ENCODE measurements at regions not wholly inside any gene's neighbourhood (a gene's known extent, or its start where the extent isn't known, plus 50 kb on each side); places are given as distances from the start of the nearest gene placed in this dataset.
A peak's percentile ranks its signal among the peaks of the same experiment; 100 is the strongest.
"Not testable (repeated sequence)": the region's sequence is repeated elsewhere in the genome, so short reads cannot be mapped to it uniquely, and the experiment has no call there.

DNA sequence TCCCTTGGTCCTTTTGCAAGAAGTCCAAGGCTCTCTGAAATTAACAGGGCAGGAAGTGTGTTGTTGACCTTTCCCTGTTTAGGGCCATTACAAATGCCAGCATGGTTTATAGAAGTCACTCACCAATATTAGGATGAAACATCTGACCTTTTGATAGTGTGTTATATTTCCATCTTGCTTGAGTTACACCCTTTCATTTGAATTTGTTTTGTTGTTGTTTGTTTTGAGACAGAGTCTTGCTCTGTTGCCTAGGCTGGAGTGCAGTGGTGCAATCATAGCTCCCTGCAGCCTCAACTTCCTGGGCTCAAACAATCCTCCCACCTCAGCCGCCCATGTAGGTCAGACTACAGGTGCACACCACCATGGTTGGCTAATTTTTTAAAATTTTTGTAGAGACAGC lies 241.1 kb upstream of the USP9Y start:
- no peak for DNase-seq

- DNase-seq, result no peak
Measured at GRCh38 chrY:12464155-12464554, 236.9 kb upstream of the USP9Y start.

GRCh38 chrY:12465706-12466105 lies 235.3 kb upstream of the USP9Y start:
- DNase-seq, result no peak

GRCh38 chrY:12469081-12469480 lies 231.9 kb upstream of the USP9Y start:
- DNase-seq, result no peak

GRCh38 chrY:12474472-12474871 lies 226.6 kb upstream of the USP9Y start:
- DNase-seq, result no peak

DNA sequence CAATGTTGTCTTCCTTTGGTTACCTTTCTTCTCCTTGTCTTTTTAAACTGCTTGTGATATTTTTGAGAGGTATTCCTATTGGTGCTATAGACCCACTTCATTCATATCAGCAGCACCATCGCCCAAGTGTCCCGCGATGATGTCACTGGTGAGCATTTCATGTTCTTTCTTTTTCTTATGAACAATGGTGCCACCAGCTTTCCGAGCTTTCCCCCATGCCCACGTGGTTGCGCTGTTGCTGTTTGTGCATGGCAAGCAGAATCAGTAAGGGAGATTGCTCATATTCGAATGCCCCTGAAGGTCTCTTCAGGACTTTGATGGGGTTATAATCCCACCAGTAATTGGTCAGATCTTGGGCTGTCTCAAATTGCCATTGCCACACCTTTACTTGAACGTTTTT lies 221.6 kb upstream of the USP9Y start:
- DNase-seq, result peak; percentile 53

- no peak for DNase-seq
Measured at GRCh38 chrY:12483394-12483793, 217.6 kb upstream of the USP9Y start.

- peak; percentile 24 for DNase-seq
Measured at GRCh38 chrY:12490558-12491209, 210.3 kb upstream of the USP9Y start.

DNA sequence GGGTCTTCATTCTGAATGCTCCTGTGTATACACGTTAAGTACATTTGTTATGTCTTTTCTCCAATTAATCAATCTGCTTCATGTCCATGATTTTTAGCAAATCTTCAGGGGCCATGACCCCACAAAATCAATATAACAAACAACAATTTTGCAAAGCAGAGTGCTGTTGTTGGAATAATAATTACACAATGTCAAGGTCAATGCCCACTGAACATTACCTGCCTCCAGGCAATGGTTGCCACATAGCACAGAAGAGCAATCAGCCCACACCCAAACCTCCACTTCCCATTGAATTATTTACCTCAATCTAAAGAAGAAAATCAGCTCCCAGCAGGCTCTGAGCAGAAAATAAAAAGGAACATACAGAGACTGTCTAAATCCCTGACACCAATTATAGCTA lies 208.8 kb upstream of the USP9Y start:
- no peak for DNase-seq

- DNase-seq, result no peak
Measured at GRCh38 chrY:12496007-12496406, 205.0 kb upstream of the USP9Y start.

- no peak for DNase-seq
Measured at GRCh38 chrY:12500096-12500495, 200.9 kb upstream of the USP9Y start.

DNA sequence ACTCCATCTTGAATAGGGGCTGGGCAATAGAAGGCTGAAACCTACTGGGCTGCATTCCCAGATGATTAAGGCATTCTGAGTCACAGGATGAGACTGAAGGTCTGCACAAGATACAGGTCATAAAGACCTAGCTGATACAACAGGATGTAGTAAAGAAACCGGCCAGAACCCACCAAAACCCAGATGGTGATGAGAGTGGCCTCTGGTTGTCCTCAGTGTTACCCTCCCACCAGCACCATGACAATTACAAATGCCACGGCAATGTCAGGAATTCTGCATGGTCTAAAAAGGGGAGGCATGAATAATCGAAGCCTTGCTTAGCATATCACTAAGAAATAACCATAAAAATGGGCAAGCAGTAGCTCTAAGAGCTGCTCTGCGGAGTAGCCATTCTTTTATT lies 197.0 kb upstream of the USP9Y start:
- DNase-seq, result not testable (repeated sequence)

DNA sequence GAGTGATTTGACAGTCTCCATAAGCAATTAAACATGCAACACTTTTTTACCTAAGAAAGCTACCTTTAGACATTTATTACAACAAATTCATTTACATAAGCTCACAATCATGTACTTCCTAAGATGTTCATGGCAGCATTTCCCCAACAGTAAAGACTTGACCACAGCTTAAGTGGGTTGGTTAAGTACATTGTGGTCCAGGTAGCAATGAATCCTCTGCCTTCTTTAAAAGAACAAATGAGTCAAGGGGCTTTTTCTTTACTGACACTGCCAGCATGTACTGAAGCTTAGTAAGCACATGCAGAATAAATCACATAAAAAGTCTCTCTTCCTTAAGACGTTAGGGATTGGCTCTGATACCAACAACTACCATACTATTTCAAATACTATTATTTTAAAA lies 183.7 kb upstream of the USP9Y start:
- DNase-seq, result no peak

DNA sequence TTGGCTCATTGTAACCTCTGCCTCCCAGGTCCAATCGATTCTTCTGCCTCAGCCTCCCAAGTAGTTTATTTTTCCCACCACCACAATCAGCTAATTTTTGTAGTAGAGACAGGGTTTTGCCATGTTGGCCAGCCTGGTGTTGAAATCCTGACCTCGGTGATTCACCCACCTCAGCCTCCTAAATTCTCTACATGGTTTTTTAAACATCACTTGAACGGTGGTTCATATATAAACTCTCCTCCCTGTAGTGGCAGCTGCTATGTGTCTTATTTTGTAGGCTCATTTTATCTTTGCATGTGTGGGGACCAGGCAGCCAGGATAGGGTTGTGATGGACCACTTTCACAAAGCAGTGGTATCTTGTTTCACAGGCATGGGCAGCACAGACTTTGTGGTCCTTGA lies 175.8 kb upstream of the USP9Y start:
- DNase-seq, result no peak

DNA sequence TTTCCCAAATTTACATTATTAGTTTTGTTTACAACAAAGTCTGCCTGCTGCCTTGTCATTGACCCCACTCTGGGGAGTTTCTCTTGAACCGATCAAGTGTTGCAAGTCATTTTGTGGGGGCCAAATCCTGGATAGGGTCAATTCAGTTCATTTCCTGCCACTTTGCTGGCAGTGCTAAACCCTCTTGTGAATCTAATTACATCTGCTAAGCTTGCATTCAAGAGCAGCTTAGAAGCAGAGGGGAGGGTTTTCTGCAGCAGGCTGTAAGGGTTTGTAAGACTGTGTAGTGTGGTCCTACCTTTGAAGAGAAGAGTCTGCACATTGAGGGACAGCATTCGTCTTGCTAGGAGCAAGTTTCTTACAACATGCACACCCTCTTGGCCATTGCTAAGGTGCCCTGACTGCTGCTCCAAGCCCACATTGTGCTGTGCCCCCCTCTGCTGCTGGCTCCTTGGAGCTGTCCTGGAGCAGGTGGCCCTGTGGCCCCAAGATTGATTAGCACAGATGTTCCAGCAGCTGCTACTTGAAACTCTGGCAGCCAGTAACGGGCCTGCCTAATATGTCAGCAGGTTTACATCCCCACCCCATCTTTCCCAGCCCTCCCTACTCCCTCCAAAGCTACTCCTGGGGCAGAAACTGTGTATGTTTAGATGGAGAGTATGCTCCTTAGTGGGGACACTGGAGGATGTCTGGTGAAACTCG lies 174.5 kb upstream of the USP9Y start:
- DNase-seq, result no peak

DNA sequence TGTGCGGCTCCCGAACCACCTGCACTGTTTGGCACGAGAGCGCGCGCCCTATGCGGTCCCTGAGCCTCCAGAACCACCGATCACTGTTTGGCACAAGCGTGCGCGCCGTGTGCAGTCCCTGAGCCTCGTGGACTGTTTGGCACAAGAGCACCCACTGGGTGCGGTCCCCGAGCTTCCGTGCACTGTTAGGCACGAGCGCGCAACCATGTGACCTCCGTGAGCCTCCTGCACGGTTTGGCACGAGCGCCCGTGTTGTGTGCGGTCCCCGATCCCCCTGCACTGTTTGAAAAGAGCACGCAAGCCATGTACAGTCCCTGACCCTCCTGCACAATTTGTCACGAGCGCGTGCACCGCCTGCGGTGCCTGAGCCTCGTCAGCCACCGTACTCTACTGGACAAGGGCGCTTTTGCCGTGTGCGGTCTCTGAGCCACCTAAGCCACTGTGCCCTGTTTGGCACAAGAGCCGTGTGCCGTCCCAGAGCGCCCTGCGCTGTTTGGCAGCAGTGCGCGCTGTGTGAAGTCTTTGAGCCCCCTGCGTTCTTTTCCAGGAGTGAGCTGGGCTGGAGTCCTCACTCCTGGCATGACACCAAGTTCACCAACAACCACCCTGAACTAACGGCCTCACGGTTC lies 163.7 kb upstream of the USP9Y start:
- DNase-seq, result no peak

DNA sequence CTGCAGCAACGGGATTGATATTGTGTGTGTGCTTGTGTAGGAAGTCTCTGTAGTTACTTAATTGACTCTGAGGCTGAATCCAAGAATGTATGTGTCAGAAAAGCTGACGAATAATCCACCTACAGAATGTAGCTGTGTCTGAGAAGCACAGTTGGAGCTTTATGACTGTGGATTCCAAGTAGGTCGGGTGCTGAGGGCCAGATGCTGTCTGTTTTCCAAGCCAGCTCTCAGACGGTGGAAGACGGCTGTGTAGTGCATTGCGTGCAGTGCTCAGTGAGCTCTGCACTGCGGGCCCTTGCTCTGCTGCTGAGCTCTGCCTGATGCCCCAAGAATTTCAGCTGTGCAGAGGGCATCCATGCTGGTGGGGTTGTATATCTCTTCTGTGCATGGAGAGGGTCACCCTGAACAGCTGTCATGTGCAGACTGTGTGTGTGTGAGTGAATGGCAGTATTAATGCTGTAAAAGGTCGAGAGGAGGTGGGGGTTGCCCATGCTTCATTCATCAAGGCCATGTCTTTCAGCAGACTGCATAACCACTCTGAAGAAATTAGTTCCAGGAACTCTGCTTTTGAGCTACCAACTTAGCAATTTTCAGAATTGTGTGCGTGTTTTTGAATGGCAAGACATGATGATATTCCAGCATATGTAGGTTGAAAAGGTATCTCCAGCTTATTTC lies 154.1 kb upstream of the USP9Y start:
- no peak for DNase-seq

DNA sequence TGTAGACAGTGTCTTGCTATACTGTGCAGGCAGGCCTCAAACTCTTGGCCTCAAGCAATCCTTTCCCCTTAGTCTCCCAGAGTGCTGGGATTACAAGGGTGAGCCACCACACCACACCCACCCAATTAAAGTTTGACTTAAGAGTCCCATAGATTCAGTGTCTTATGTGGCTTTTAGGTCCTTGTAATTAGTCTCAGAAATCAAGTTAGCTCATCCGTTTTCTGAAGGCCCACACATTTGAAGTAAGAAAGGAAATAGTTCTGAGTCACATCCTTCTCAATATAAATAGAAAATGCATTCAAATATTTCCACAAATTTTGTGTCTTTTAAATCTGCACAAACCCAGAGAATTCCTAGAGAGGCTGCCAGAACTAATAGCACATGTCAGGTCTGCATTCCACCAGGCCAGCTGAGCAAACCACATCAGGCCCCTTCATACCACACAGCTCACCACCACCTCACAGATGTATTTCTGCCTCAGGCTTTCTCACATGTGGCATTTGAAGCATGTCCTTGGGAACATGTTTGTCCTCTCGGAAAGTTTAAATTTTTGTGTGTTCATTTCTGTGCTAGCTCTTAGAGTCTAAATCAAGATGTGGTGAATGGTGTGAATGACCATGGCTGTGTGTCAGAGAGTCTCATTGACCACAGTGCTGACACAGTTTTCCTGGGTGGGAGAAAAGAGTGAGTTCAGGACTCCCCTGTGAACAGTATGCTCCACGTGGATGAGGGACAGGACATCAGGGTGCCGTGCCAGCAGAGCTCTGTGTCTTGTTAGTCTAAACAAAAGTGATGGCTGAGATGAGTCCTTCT lies 148.4 kb upstream of the USP9Y start:
- DNase-seq, result no peak

- DNase-seq, result no peak
Measured at GRCh38 chrY:12553909-12554308, 147.1 kb upstream of the USP9Y start.

- DNase-seq, result no peak
Measured at GRCh38 chrY:12555005-12555404, 146.0 kb upstream of the USP9Y start.

DNA sequence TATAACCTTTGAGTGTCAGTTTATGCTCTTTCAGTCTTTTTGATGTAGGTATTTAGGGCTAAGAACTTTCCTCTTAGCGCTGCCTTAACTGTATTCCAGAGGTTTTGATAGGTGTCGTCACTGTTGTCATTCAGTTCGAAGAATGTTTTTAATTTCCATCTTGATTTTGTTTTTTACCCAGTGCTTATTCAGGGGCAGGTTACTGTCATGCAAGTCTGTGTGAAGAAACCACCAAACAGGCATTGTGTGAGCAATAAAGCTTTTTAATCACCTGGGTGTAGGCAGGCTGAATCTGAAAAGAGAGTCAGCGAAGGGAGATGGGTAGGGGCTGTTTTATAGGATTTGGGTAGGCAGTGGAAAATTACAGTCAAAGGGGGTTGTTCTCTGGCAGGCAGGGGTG lies 142.0 kb upstream of the USP9Y start:
- no peak for DNase-seq

GRCh38 chrY:12576278-12576677 lies 124.8 kb upstream of the USP9Y start:
- DNase-seq, result no peak

Measured in CD4-positive, alpha-beta T cell treated with Interleukin-17A for 1 hour (primary cell).